ENCODE measurements at regions not wholly inside any gene's neighbourhood (a gene's known extent, or its start where the extent isn't known, plus 50 kb on each side); places are given as distances from the start of the nearest gene placed in this dataset.
A peak's percentile ranks its signal among the peaks of the same experiment; 100 is the strongest.
"Not testable (repeated sequence)": the region's sequence is repeated elsewhere in the genome, so short reads cannot be mapped to it uniquely, and the experiment has no call there.

DNA sequence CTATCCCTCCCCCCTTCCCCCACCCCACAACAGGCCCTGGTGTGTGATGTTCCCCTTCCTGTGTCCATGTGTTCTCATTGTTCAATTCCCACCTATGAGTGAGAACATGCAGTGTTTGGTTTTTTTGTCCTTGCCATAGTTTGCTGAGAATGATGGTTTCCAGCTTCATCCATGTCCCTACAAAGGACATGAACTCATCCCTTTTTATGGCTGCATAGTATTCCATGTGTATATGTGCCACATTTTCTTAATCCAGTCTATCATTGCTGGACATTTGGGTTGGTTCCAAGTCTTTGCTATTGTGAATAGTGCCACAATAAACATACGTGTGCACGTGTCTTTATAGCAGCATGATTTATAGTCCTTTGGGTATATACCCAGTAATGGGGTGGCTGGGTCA lies 52.3 kb upstream of the MAN1A2 start:
- H3K4me3 ChIP-seq; H3K4me1 ChIP-seq (ENCODE audit: low read depth); ATAC-seq; DNase-seq; H3K36me3 ChIP-seq (ENCODE audit: low read depth); H3K9me3 ChIP-seq; intact Hi-C loops (cut with DNase I, micrococcal nuclease): not testable (repeated sequence)

DNA sequence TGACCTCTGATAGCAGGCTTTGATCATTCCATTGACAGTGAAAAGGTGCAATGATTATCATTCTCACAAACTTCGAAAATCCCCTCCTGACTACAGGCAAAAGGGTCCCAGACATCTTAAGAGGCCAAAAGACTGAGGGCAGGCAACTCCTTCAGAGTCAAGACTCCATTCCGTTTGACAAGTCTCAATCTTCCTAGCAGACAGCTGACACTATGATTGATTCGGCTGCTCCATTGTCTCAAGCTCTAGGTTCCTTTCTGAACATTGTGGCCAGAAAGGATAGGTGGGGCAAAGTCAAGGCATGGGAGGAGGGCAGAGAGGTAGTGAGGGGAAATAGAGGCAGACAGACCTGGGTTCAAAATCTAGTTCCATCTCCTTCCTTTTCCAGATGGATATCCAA lies 53.7 kb upstream of the MAN1A2 start:
- TF ChIP-seq, protein P1, sequence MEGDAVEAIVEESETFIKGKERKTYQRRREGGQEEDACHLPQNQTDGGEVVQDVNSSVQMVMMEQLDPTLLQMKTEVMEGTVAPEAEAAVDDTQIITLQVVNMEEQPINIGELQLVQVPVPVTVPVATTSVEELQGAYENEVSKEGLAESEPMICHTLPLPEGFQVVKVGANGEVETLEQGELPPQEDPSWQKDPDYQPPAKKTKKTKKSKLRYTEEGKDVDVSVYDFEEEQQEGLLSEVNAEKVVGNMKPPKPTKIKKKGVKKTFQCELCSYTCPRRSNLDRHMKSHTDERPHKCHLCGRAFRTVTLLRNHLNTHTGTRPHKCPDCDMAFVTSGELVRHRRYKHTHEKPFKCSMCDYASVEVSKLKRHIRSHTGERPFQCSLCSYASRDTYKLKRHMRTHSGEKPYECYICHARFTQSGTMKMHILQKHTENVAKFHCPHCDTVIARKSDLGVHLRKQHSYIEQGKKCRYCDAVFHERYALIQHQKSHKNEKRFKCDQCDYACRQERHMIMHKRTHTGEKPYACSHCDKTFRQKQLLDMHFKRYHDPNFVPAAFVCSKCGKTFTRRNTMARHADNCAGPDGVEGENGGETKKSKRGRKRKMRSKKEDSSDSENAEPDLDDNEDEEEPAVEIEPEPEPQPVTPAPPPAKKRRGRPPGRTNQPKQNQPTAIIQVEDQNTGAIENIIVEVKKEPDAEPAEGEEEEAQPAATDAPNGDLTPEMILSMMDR (IDR thresholded peaks at IDR 0.05), result no peak
- H3K4me1 ChIP-seq (ENCODE audit: low read depth), result no peaks in the 10 kb centered on the region
- H3K9me3 ChIP-seq, result no peaks in the 10 kb centered on the region
- intact Hi-C loops (cut with DNase I, micrococcal nuclease), result no loop called here
- ATAC-seq, result no peak
- H3K36me3 ChIP-seq (ENCODE audit: low read depth), result no peaks in the 10 kb centered on the region
- no peak for DNase-seq
- H3K4me3 ChIP-seq, result no peak overlapping the region

DNA sequence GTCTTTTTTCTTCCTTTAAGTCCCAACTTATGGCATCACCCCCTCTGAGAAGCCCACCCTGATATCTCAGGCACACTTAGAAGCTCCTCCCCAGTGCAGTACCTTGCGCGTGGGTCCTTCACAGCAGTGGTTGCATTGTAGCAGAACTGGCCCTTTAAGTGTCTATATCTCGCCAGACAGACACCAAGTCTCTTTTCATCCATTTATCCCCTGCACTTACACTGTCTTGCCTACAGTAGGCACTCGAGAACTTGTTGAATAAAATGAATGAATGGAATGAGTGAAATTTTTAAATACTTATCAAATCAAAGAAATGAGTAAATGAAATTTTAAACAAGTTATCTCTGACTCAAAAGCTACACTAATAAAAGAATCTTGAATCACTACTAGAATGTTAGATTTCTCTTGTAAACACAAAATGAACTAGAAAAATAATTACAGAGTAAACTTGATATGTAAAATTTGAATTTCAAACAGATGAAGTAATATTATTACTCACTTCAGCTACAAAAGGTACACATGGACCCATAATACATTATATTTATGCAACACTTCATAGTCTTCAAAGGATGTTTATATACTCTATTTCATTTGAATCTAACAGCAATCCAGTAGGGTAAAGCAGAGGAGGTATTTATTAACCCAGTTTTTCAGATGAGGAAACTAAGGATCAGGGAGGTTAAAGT lies 54.7 kb upstream of the MAN1A2 start:
- Histone ChIP-seq H3K4me3 (no peak overlapping the region), H3K4me1 (ENCODE audit: low read depth) (no peaks in the 10 kb centered on the region), H3K36me3 (ENCODE audit: low read depth) (no peaks in the 10 kb centered on the region), H3K9me3 (no peaks in the 10 kb centered on the region)
- ATAC-seq (peak; percentile 59), DNase-seq (peak in 1 of 3 donors; percentile 14)
- intact Hi-C loops (cut with DNase I, micrococcal nuclease), result no loop called here
- TF ChIP-seq, protein P1 (IDR thresholded peaks at IDR 0.05), result peak; percentile 47

DNA sequence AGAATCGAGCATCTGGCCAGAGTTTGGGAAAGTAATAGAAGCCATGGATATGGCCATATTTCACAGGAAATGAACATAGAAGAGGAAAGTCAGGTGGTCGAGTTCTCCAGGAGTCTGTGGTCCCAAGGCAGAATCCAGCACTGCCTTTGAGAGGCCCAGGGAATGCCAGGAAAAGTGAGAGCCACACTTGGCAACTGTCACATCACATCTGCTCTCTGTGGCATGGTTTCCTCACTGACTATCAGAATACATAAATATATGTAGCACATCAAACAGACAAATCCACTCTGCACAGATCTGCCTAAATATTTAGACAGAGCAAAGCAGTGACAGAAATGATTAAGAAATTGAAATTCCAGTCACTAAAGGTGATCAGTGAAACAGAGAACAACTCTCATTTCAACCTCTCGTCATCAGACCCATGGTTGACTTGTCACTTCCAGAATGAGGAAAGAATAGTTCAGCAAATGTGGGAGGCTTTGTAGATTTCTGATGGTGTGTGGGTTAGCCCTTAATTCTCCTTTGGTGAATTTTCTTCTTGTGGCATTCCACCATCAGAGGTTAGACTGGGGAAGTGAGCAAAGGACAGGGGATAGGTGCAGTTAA lies 58.8 kb upstream of the MAN1A2 start:
- DNase-seq, result no peak
- intact Hi-C loops (cut with DNase I, micrococcal nuclease), result no loop called here
- no peak overlapping the region for H3K4me3 ChIP-seq
- TF ChIP-seq, protein P1 (IDR thresholded peaks at IDR 0.05), result no peak
- no peaks in the 10 kb centered on the region for H3K4me1 ChIP-seq (ENCODE audit: low read depth)
- no peaks in the 10 kb centered on the region for H3K9me3 ChIP-seq
- ATAC-seq, result no peak
- no peaks in the 10 kb centered on the region for H3K36me3 ChIP-seq (ENCODE audit: low read depth)

DNA sequence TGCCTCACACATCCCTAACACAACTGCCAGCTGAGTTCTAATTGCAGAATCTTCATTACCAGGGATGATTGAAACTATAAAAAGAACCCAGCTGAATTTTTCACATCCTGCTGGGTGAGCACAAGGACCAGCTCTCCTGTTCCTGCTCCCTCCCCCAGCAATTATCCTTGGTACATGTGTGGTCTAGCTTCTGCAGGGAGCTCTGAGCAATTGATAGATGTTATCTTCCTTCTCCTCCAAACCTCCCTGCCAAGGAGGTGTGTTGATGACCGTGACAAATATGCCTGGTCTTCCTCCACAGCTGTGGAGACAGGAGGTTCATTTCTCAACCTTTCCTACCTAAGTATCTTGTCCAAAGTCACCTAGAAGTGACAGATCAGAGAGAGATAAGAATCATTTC lies 65.3 kb upstream of the MAN1A2 start:
- DNase-seq, result no peak
- intact Hi-C loops (cut with DNase I, micrococcal nuclease), result no loop called here
- H3K4me3 ChIP-seq, result no peak overlapping the region
- H3K9me3 ChIP-seq, result no peaks in the 10 kb centered on the region
- no peak for ATAC-seq
- H3K36me3 ChIP-seq (ENCODE audit: low read depth), result no peaks in the 10 kb centered on the region
- TF ChIP-seq, protein P1 (IDR thresholded peaks at IDR 0.05), result no peak
- H3K4me1 ChIP-seq (ENCODE audit: low read depth), result no peaks in the 10 kb centered on the region

DNA sequence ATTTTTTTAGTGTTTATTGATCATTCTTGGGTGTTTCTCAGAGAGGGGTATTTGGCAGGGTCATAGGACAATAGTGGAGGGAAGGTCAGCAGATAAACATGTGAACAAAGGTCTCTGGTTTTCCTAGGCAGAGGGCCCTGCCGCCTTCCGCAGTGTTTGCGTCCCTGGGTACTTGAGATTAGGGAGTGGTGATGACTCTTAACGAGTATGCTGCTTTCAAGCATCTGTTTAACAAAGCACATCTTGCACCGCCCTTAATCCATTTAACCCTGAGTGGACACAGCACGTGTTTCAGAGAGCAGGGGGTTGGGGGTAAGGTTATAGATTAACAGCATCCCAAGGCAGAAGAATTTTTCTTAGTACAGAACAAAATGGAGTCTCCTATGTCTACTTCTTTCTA lies 67.1 kb upstream of the MAN1A2 start:
- H3K4me1 ChIP-seq (ENCODE audit: low read depth); H3K9me3 ChIP-seq; H3K4me3 ChIP-seq; ATAC-seq; DNase-seq; H3K36me3 ChIP-seq (ENCODE audit: low read depth); intact Hi-C loops (cut with DNase I, micrococcal nuclease): not testable (repeated sequence)
